GM12892 (cell line): ENCODE measurements at regions not wholly inside any gene's neighbourhood (a gene's known extent, or its start where the extent isn't known, plus 50 kb on each side); places are given as distances from the start of the nearest gene placed in this dataset.

Source experiments
- DNase-seq: peaks from one replicate; pipeline ENCODE4 v3.0.0; 2011; ENCODE audit not compliant: insufficient read length
- FAIRE-seq: peaks from 2 replicates; lab custom pipeline; 2011; peaks lifted over from hg19 to GRCh38; lab: Jason Lieb, UNC
- POLR2A ChIP-seq: IDR thresholded peaks from 2 replicates; pipeline ENCODE4 v1.6.1; 2011; ENCODE audit warnings: low read depth, low read length, control low read depth
- POLR2AphosphoS5 ChIP-seq: IDR thresholded peaks from 2 replicates; pipeline ENCODE4 v1.6.1; 2011; ENCODE audit warnings: low read depth, low read length, control low read depth
- TAF1 ChIP-seq: IDR thresholded peaks from 2 replicates; pipeline ENCODE4 v1.6.1; 2011; ENCODE audit warnings: low read depth, mild to moderate bottlenecking, control low read depth, low read length, borderline replicate concordance

- no peak for DNase-seq
- no peak for FAIRE-seq
- TF ChIP-seq POLR2A (no peak), TAF1 (no peak), POLR2AphosphoS5 (no peak)
These were observed 65.0 kb upstream of the PLXNA4 start for GRCh38 chr7:132641238-132641637.

- TF ChIP-seq TAF1 = no peak
- TF ChIP-seq POLR2A = no peak
- no peak for TF ChIP-seq POLR2AphosphoS5
- FAIRE-seq (no peak), DNase-seq (no peak)
These were observed 63.7 kb upstream of the PLXNA4 start for GRCh38 chr7:132639983-132640382.

- DNase-seq (no peak), FAIRE-seq (no peak)
- no peak for TF ChIP-seq POLR2A
- no peak for TF ChIP-seq POLR2AphosphoS5
These were observed 61.7 kb upstream of the PLXNA4 start for GRCh38 chr7:132638000-132638399.

GRCh38 chr7:132636581-132636980, 60.3 kb upstream of the PLXNA4 start:
- TF ChIP-seq POLR2AphosphoS5 (no peak), TAF1 (no peak), POLR2A (no peak)
- no peak for FAIRE-seq
- no peak for DNase-seq

- no peak for DNase-seq
- TF ChIP-seq POLR2A (no peak), TAF1 (no peak), POLR2AphosphoS5 (no peak)
- FAIRE-seq = no peak
These were observed 58.9 kb upstream of the PLXNA4 start for GRCh38 chr7:132635127-132635526.

GRCh38 chr7:132630834-132631233, 54.6 kb upstream of the PLXNA4 start:
- FAIRE-seq = no peak
- no peak for TF ChIP-seq POLR2A
- no peak for TF ChIP-seq POLR2AphosphoS5
- DNase-seq = no peak
